HG03378 (cell line): ENCODE measurements at regions not wholly inside any gene's neighbourhood (a gene's known extent, or its start where the extent isn't known, plus 50 kb on each side); places are given as distances from the start of the nearest gene placed in this dataset.
"Not testable (repeated sequence)": the region's sequence is repeated elsewhere in the genome, so short reads cannot be mapped to it uniquely, and the experiment has no call there.

ENCODE experiments used
- ATAC-seq: cut with Tn5 transposase; IDR thresholded peaks from one replicate; pipeline ENCODE4 v1.9.1; 2021; ENCODE audit warnings: mild to moderate bottlenecking, moderate library complexity; ENCODE audit not compliant: unreplicated experiment

GRCh38 chr5:4013106-4013898 is 417.7 kb downstream of the IRX1 start:
- ATAC-seq: no peak

- no peak for ATAC-seq
Measured at GRCh38 chr5:4015709-4016108, 420.1 kb downstream of the IRX1 start.

GRCh38 chr5:4017076-4017803 is 421.6 kb downstream of the IRX1 start:
- ATAC-seq: no peak

GRCh38 chr5:4018007-4018406 is 422.4 kb downstream of the IRX1 start:
- ATAC-seq: no peak

- no peak for ATAC-seq
Measured at GRCh38 chr5:4019009-4019769, 423.6 kb downstream of the IRX1 start.

GRCh38 chr5:4019841-4020240 is 424.2 kb downstream of the IRX1 start:
- ATAC-seq: no peak

- ATAC-seq: no peak
Measured at GRCh38 chr5:4020400-4020799, 424.8 kb downstream of the IRX1 start.

GRCh38 chr5:4022056-4022670 is 426.5 kb downstream of the IRX1 start:
- no peak for ATAC-seq

- ATAC-seq: no peak
Measured at GRCh38 chr5:4023091-4023752, 427.6 kb downstream of the IRX1 start.

GRCh38 chr5:4023753-4024335 is 428.2 kb downstream of the IRX1 start:
- no peak for ATAC-seq

GRCh38 chr5:4027088-4027734 is 431.6 kb downstream of the IRX1 start:
- ATAC-seq: no peak

GRCh38 chr5:4028384-4028783 is 432.8 kb downstream of the IRX1 start:
- ATAC-seq: no peak

- ATAC-seq: not testable (repeated sequence)
Measured at GRCh38 chr5:4033546-4033945, 437.9 kb downstream of the IRX1 start.

GRCh38 chr5:4036861-4037260 is 441.2 kb downstream of the IRX1 start:
- no peak for ATAC-seq

- ATAC-seq: no peak
Measured at GRCh38 chr5:4038994-4039393, 443.4 kb downstream of the IRX1 start.

- no peak for ATAC-seq
Measured at GRCh38 chr5:4042311-4042710, 446.7 kb downstream of the IRX1 start.

- ATAC-seq: no peak
Measured at GRCh38 chr5:4043135-4043534, 447.5 kb downstream of the IRX1 start.

- no peak for ATAC-seq
Measured at GRCh38 chr5:4044881-4045280, 449.2 kb downstream of the IRX1 start.

- ATAC-seq: no peak
Measured at GRCh38 chr5:4048398-4048797, 452.8 kb downstream of the IRX1 start.

GRCh38 chr5:4050203-4050602 is 454.6 kb downstream of the IRX1 start:
- ATAC-seq: no peak
